Pancreas (tissue), 10 donors: ENCODE measurements at regions not wholly inside any gene's neighbourhood (a gene's known extent, or its start where the extent isn't known, plus 50 kb on each side); places are given as distances from the start of the nearest gene placed in this dataset.
A peak's percentile ranks its signal among the peaks of the same experiment; 100 is the strongest.

Experiments used
- ATAC-seq, 4 donors: fragments of 200-7000 bp; cut with Tn5 transposase; one replicate each; pipeline versions ENCODE4 v1.8.0 to v1.9.1; 2020; ENCODE audit warnings: mild to moderate bottlenecking in 4 of 4, moderate library complexity in 4 of 4
- DNase-seq, 6 donors: peaks; one replicate each; pipeline ENCODE4 v3.0.0-alpha.2; 2020
- FAIRE-seq: peaks from 2 replicates; lab custom pipeline; 2012; peaks lifted over from hg19 to GRCh38; lab: Jason Lieb, UNC
- H3K27ac ChIP-seq, 4 donors: fragments of 200-600 bp; sonication (generic); 1 replicate in 3 of 4; 2 replicates in 1 of 4; pipeline versions ENCODE4 v1.5.0 to v1.8.0; 2020
- H3K27me3 ChIP-seq, 4 donors: fragments of 200-600 bp; one replicate each; pipeline ENCODE4 v1.8.0; 2021
- H3K36me3 ChIP-seq, 3 donors: fragments of 200-600 bp; sonication (generic) in 1 of 3; one replicate each; pipeline versions ENCODE4 v1.5.0 to v1.8.0; 2020 to 2021
- H3K4me1 ChIP-seq, 3 donors: fragments of 200-600 bp; one replicate each; pipeline ENCODE4 v1.8.0; 2021
- H3K4me3 ChIP-seq, 4 donors: fragments of 200-600 bp; sonication (generic) in 2 of 4; one replicate each; pipeline versions ENCODE4 v1.5.0 to v1.8.0; 2020 to 2021
- H3K9me3 ChIP-seq, 4 donors: fragments of 200-600 bp; one replicate each; pipeline ENCODE4 v1.8.0; 2021
- CTCF ChIP-seq, 4 donors: fragments of 200-600 bp; sonication (generic) in 3 of 4; IDR thresholded peaks; one replicate each; pipeline versions ENCODE4 v1.5.0 to v1.8.0; 2021; ENCODE audit warnings: antibody characterized with exemption in 4 of 4
- WGBS, 2 donors: extraction: QIAGEN DNeasy Blood & Tissue Kit; methylation state at CpG; one replicate each; pipeline ENCODE4 v1.1.7; 2013; 5-methylcytosine and 5-hydroxymethylcytosine counted together
- intact Hi-C, 3 donors: fragments of 100-400 bp; cut with DNase I; formaldehyde crosslinking; loops; one replicate each; pipeline versions ENCODE4 v1.11.1 to v1.14.2; 2022
- donor health status: healthy with polysubstance abuse.
- donor health status: DM: no; HTN: no; CAD: no; lungs with moderate emphysema.
- donor health status: DM: no; HTN: no; CAD: no.
- donor health status: control.
- donor health status: control.
- donor health status: Bipolar disorder and iron deficiency.
- donor health status: DM: yes; HTN: yes; CAD: no.
- donor health status: DM: no; HTN: no; CAD: no.
- donor health status: DM: no; HTN: no; CAD: no.
- donor health status: DM: yes; HTN: yes; CAD: no.

GRCh38 chr15:63434576-63435186, 53.0 kb upstream of the CA12 start:
- FAIRE-seq, result no peak
- H3K4me3 ChIP-seq, result no peak overlapping the region
- H3K36me3 ChIP-seq, result no peaks in the 10 kb centered on the region
- no peaks in the 10 kb centered on the region for H3K9me3 ChIP-seq
- 68% methylated on average over 4 of the region's 4 CpGs for WGBS, 2 donors
- ATAC-seq, result peak in 1 of 4 donors; percentile 39
- no peak for DNase-seq
- no peak overlapping the region for H3K27ac ChIP-seq
- H3K27me3 ChIP-seq, result no peaks in the 10 kb centered on the region
- intact Hi-C loops, result no loop called here
- H3K4me1 ChIP-seq, result peaks cover 0 to 3% (median 0%) of the 10 kb centered on the region in 3 donors
- TF ChIP-seq CTCF (IDR thresholded peaks at IDR 0.05), result no peak

GRCh38 chr15:63435204-63435820, 53.7 kb upstream of the CA12 start:
- Histone ChIP-seq H3K4me3 (no peak overlapping the region), H3K9me3 (no peaks in the 10 kb centered on the region), H3K4me1 (peaks cover 0 to 3% (median 0%) of the 10 kb centered on the region in 3 donors), H3K27ac (no peak overlapping the region), H3K27me3 (no peaks in the 10 kb centered on the region), H3K36me3 (no peaks in the 10 kb centered on the region)
- no peak for TF ChIP-seq CTCF (IDR thresholded peaks at IDR 0.05)
- 95 to 97% methylated on average over 9 of the region's 9 CpGs for WGBS, 2 donors
- intact Hi-C loops, result no loop called here
- no peak for FAIRE-seq
- no peak for DNase-seq
- no peak for ATAC-seq

GRCh38 chr15:63436341-63436740, 54.7 kb upstream of the CA12 start:
- Histone ChIP-seq H3K27ac (no peak overlapping the region), H3K4me1 (peaks cover 0 to 3% (median 0%) of the 10 kb centered on the region in 3 donors), H3K4me3 (no peak overlapping the region), H3K9me3 (no peaks in the 10 kb centered on the region), H3K36me3 (no peaks in the 10 kb centered on the region), H3K27me3 (no peaks in the 10 kb centered on the region)
- FAIRE-seq (no peak), ATAC-seq (peak in 2 of 4 donors; percentile 6 to 11), DNase-seq (no peak)
- WGBS, 2 donors, result 85 to 89% methylated on average over 2 of the region's 2 CpGs
- intact Hi-C loops, result no loop called here
- TF ChIP-seq CTCF (IDR thresholded peaks at IDR 0.05), result no peak

GRCh38 chr15:63436872-63437375, 55.3 kb upstream of the CA12 start:
- Histone ChIP-seq H3K27ac (peak overlapping the region in 2 of 4 donors; percentile 23 to 44), H3K9me3 (no peaks in the 10 kb centered on the region), H3K4me1 (peaks cover 0 to 3% (median 0%) of the 10 kb centered on the region in 3 donors), H3K4me3 (no peak overlapping the region), H3K27me3 (no peaks in the 10 kb centered on the region), H3K36me3 (no peaks in the 10 kb centered on the region)
- 22 to 34% methylated on average over 3 of the region's 3 CpGs for WGBS, 2 donors
- intact Hi-C loops, result no loop called here
- TF ChIP-seq CTCF (IDR thresholded peaks at IDR 0.05), result no peak
- ATAC-seq (peak; percentile 35 to 88 (median 84)), FAIRE-seq (no peak), DNase-seq (peak; percentile 33 to 89 (median 66))
